WTC11 (cell line): ENCODE measurements at regions not wholly inside any gene's neighbourhood (a gene's known extent, or its start where the extent isn't known, plus 50 kb on each side); places are given as distances from the start of the nearest gene placed in this dataset.

Experiments used
- ATF2 ChIP-seq: sonication (generic); formaldehyde crosslinking; IDR thresholded peaks from 2 replicates; pipeline ENCODE4 v1.8.1; 2022; ENCODE audit warnings: low read depth, missing genetic modification reagents, borderline replicate concordance
- E2F5 ChIP-seq: sonication (generic); formaldehyde crosslinking; IDR thresholded peaks from 2 replicates; pipeline ENCODE4 v1.8.1; 2022; ENCODE audit warnings: mild to moderate bottlenecking, moderate library complexity, missing genetic modification reagents
- ESRRA ChIP-seq: sonication (generic); formaldehyde crosslinking; IDR thresholded peaks from 2 replicates; pipeline ENCODE4 v1.8.1; 2022; ENCODE audit warnings: mild to moderate bottlenecking, missing genetic modification reagents, borderline replicate concordance
- FOXP1 ChIP-seq: sonication (generic); formaldehyde crosslinking; IDR thresholded peaks from 2 replicates; pipeline ENCODE4 v1.8.0; 2022; ENCODE audit warnings: missing genetic modification reagents, mild to moderate bottlenecking, moderate library complexity, borderline replicate concordance
- SMAD4 ChIP-seq: sonication (generic); formaldehyde crosslinking; IDR thresholded peaks from 2 replicates; pipeline ENCODE4 v1.8.0; 2022; ENCODE audit warnings: mild to moderate bottlenecking, missing genetic modification reagents
- ZNF416 ChIP-seq: fragments of 250-450 bp; sonication (Bioruptor Pico); IDR thresholded peaks from 2 replicates; pipeline ENCODE4 v1.9.0; 2021; ENCODE audit warnings: mild to moderate bottlenecking, inconsistent platforms
- TF ChIP-seq, protein P1 (sequence below): fragments of 200-600 bp; IDR thresholded peaks from 2 replicates; pipeline ENCODE4 v1.8.0; 2022; ENCODE audit warnings: antibody characterized with exemption

DNA sequence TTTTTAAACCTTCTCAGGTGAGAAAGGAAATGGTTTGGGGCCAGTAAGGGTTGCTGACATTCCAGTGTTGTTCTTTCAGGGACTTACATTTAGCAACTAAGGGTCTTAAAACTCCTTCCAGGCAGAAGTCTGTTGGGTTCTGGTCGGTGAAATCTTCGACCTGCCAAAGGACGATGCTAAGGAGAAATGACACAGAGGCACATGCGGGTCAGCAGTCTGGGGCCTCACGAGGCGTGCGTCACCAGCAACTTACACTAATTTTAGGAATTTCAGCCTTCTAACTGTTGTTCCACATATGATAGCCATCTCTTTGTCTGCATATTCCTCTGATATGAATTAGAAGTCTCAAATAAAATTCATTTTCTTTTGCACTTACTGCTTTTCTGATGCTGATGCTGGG, 64.1 kb upstream of the TMEM108 start:
- TF ChIP-seq FOXP1 (CRISPR knock-in tag) (no peak), ATF2 (CRISPR knock-in tag) (no peak), ZNF416 (no peak), E2F5 (CRISPR knock-in tag) (no peak), SMAD4 (CRISPR knock-in tag) (no peak), ESRRA (CRISPR knock-in tag) (no peak)
- TF ChIP-seq, protein P1, sequence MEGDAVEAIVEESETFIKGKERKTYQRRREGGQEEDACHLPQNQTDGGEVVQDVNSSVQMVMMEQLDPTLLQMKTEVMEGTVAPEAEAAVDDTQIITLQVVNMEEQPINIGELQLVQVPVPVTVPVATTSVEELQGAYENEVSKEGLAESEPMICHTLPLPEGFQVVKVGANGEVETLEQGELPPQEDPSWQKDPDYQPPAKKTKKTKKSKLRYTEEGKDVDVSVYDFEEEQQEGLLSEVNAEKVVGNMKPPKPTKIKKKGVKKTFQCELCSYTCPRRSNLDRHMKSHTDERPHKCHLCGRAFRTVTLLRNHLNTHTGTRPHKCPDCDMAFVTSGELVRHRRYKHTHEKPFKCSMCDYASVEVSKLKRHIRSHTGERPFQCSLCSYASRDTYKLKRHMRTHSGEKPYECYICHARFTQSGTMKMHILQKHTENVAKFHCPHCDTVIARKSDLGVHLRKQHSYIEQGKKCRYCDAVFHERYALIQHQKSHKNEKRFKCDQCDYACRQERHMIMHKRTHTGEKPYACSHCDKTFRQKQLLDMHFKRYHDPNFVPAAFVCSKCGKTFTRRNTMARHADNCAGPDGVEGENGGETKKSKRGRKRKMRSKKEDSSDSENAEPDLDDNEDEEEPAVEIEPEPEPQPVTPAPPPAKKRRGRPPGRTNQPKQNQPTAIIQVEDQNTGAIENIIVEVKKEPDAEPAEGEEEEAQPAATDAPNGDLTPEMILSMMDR = no peak
